ENCODE measurements at regions not wholly inside any gene's neighbourhood (a gene's known extent, or its start where the extent isn't known, plus 50 kb on each side); places are given as distances from the start of the nearest gene placed in this dataset.

GRCh38 chr17:63035695-63036094 lies 69.7 kb downstream of the TANC2 start (continued):
- TF ChIP-seq, protein P1, sequence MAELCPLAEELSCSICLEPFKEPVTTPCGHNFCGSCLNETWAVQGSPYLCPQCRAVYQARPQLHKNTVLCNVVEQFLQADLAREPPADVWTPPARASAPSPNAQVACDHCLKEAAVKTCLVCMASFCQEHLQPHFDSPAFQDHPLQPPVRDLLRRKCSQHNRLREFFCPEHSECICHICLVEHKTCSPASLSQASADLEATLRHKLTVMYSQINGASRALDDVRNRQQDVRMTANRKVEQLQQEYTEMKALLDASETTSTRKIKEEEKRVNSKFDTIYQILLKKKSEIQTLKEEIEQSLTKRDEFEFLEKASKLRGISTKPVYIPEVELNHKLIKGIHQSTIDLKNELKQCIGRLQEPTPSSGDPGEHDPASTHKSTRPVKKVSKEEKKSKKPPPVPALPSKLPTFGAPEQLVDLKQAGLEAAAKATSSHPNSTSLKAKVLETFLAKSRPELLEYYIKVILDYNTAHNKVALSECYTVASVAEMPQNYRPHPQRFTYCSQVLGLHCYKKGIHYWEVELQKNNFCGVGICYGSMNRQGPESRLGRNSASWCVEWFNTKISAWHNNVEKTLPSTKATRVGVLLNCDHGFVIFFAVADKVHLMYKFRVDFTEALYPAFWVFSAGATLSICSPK (IDR thresholded peaks at IDR 0.05; ENCODE audit: borderline replicate concordance), result no peak
- TF ChIP-seq ZNF224 (CRISPR knock-in tag; IDR thresholded peaks at IDR 0.05), result no peak
- TF ChIP-seq XRCC4 (IDR thresholded peaks at IDR 0.05; ENCODE audit: extremely low read depth, insufficient read depth, insufficient read length), result no peak
- no peak for TF ChIP-seq TGIF2 (CRISPR knock-in tag; IDR thresholded peaks at IDR 0.05)
- TF ChIP-seq MGA (IDR thresholded peaks at IDR 0.05), result no peak
